WTC11 (cell line): ENCODE measurements at regions not wholly inside any gene's neighbourhood (a gene's known extent, or its start where the extent isn't known, plus 50 kb on each side); places are given as distances from the start of the nearest gene placed in this dataset.

Experiments
- ATAC-seq: fragments of 200-7000 bp; cut with Tn5 transposase; 2 replicates; pipeline ENCODE4 v1.10.0; 2021; ENCODE audit warnings: mild to moderate bottlenecking, moderate library complexity
- CTCF ChIA-PET: fragments of 300-600 bp; sonication (Branson Sonifier 250); formaldehyde crosslinking; loops from one replicate; lab custom pipeline; 2021; ENCODE audit warnings: antibody characterized with exemption; lab: Charles Lee
- POLR2A ChIA-PET: fragments of 350-600 bp; sonication (Branson Sonifier 250); formaldehyde crosslinking; loops from one replicate; lab custom pipeline; 2021; ENCODE audit warnings: antibody characterized with exemption; lab: Charles Lee
- DNase-seq: peaks from one replicate; pipeline ENCODE4 v3.0.0; 2021; ENCODE audit warnings: low spot score
- H3K27ac Mint-ChIP-seq: 2 replicates; pipeline ENCODE4 v1.8.0; 2021; ENCODE audit warnings: mixed read lengths
- H3K27me3 Mint-ChIP-seq: 2 replicates; pipeline ENCODE4 v1.8.0; 2021; ENCODE audit warnings: low read depth, mild to moderate bottlenecking, moderate library complexity, mixed read lengths
- H3K36me3 Mint-ChIP-seq: 2 replicates; pipeline ENCODE4 v1.8.0; 2021; ENCODE audit warnings: mixed read lengths
- H3K4me1 Mint-ChIP-seq: 2 replicates; pipeline ENCODE4 v1.8.0; 2022; ENCODE audit warnings: mixed read lengths
- H3K4me3 Mint-ChIP-seq: 2 replicates; pipeline ENCODE4 v1.8.0; 2021; ENCODE audit warnings: mild to moderate bottlenecking, moderate library complexity, mixed read lengths
- H3K9me3 Mint-ChIP-seq: 2 replicates; pipeline ENCODE4 v1.8.0; 2021; ENCODE audit warnings: mixed read lengths
- ATF1 ChIP-seq: sonication (generic); formaldehyde crosslinking; IDR thresholded peaks from 2 replicates; pipeline ENCODE4 v1.8.1; 2023; ENCODE audit warnings: mild to moderate bottlenecking, moderate library complexity, missing genetic modification reagents
- CBFB ChIP-seq: sonication (generic); formaldehyde crosslinking; IDR thresholded peaks from 2 replicates; pipeline ENCODE4 v1.8.1; 2022; ENCODE audit warnings: mild to moderate bottlenecking, low read depth, missing genetic modification reagents
- CREM ChIP-seq: sonication (generic); formaldehyde crosslinking; IDR thresholded peaks from 2 replicates; pipeline ENCODE4 v1.8.1; 2022; ENCODE audit warnings: mild to moderate bottlenecking, missing genetic modification reagents, moderate library complexity
- E2F4 ChIP-seq: sonication (generic); formaldehyde crosslinking; IDR thresholded peaks from 2 replicates; pipeline ENCODE4 v1.8.1; 2022; ENCODE audit warnings: low read depth, mild to moderate bottlenecking, moderate library complexity, missing genetic modification reagents, borderline replicate concordance
- ETV6 ChIP-seq: sonication (generic); formaldehyde crosslinking; IDR thresholded peaks from 2 replicates; pipeline ENCODE4 v1.8.1; 2022; ENCODE audit warnings: mild to moderate bottlenecking, missing genetic modification reagents
- FOXP1 ChIP-seq: sonication (generic); formaldehyde crosslinking; IDR thresholded peaks from 2 replicates; pipeline ENCODE4 v1.8.0; 2022; ENCODE audit warnings: missing genetic modification reagents, mild to moderate bottlenecking, moderate library complexity, borderline replicate concordance
- GRHL2 ChIP-seq: fragments of 250-450 bp; sonication (Bioruptor Pico); IDR thresholded peaks from 2 replicates; pipeline ENCODE4 v1.8.0; 2022; ENCODE audit warnings: mild to moderate bottlenecking, moderate library complexity; ENCODE audit not compliant: insufficient replicate concordance, severe bottlenecking
- HMGXB4 ChIP-seq: sonication (generic); formaldehyde crosslinking; IDR thresholded peaks from 2 replicates; pipeline ENCODE4 v1.8.1; 2023; ENCODE audit warnings: mild to moderate bottlenecking, moderate library complexity, missing genetic modification reagents
- IRF2 ChIP-seq: sonication (generic); formaldehyde crosslinking; IDR thresholded peaks from 2 replicates; pipeline ENCODE4 v1.8.0; 2022; ENCODE audit warnings: low read depth, missing genetic modification reagents, borderline replicate concordance
- JAZF1 ChIP-seq: fragments of 250-450 bp; sonication (Bioruptor Pico); IDR thresholded peaks from 2 replicates; pipeline ENCODE4 v1.9.0; 2021; ENCODE audit warnings: moderate library complexity, mild to moderate bottlenecking, inconsistent platforms
- JUN ChIP-seq: sonication (generic); formaldehyde crosslinking; IDR thresholded peaks from 2 replicates; pipeline ENCODE4 v1.8.0; 2023; ENCODE audit warnings: mild to moderate bottlenecking, missing genetic modification reagents
- KAT7 ChIP-seq: sonication (generic); formaldehyde crosslinking; IDR thresholded peaks from 2 replicates; pipeline ENCODE4 v1.8.1; 2023; ENCODE audit warnings: missing genetic modification reagents, mild to moderate bottlenecking, borderline replicate concordance
- MYBL2 ChIP-seq: sonication (generic); formaldehyde crosslinking; IDR thresholded peaks from 2 replicates; pipeline ENCODE4 v1.8.1; 2023; ENCODE audit warnings: mild to moderate bottlenecking, moderate library complexity, missing genetic modification reagents
- NFATC4 ChIP-seq: fragments of 250-450 bp; sonication (Bioruptor Pico); IDR thresholded peaks from 2 replicates; pipeline ENCODE4 v1.9.0; 2021; ENCODE audit warnings: mild to moderate bottlenecking
- NFYB ChIP-seq: sonication (generic); formaldehyde crosslinking; conservative IDR thresholded peaks from 2 replicates; pipeline ENCODE4 v1.8.0; 2022; ENCODE audit warnings: low read depth, missing genetic modification reagents
- NR3C1 ChIP-seq: sonication (generic); formaldehyde crosslinking; conservative IDR thresholded peaks from 2 replicates; pipeline ENCODE4 v1.8.1; 2023; ENCODE audit warnings: low read depth, mild to moderate bottlenecking, missing genetic modification reagents
- OVOL2 ChIP-seq: fragments of 250-450 bp; sonication (Bioruptor Pico); IDR thresholded peaks from 2 replicates; pipeline ENCODE4 v1.9.0; 2021; ENCODE audit warnings: mild to moderate bottlenecking, borderline replicate concordance
- RELA ChIP-seq: sonication (generic); formaldehyde crosslinking; IDR thresholded peaks from 2 replicates; pipeline ENCODE4 v1.8.1; 2022; ENCODE audit warnings: missing genetic modification reagents, mild to moderate bottlenecking, borderline replicate concordance
- SMAD4 ChIP-seq: sonication (generic); formaldehyde crosslinking; IDR thresholded peaks from 2 replicates; pipeline ENCODE4 v1.8.0; 2022; ENCODE audit warnings: mild to moderate bottlenecking, missing genetic modification reagents
- ZBTB21 ChIP-seq: sonication (generic); formaldehyde crosslinking; IDR thresholded peaks from 2 replicates; pipeline ENCODE4 v1.8.1; 2023; ENCODE audit warnings: mild to moderate bottlenecking, missing genetic modification reagents, borderline replicate concordance
- ZNF219 ChIP-seq: sonication (generic); formaldehyde crosslinking; IDR thresholded peaks from 2 replicates; pipeline ENCODE4 v1.8.0; 2023; ENCODE audit warnings: missing genetic modification reagents, mild to moderate bottlenecking, borderline replicate concordance
- ZNF423 ChIP-seq: fragments of 250-450 bp; sonication (Bioruptor Pico); IDR thresholded peaks from 2 replicates; pipeline ENCODE4 v2.1.2; 2022; ENCODE audit warnings: mild to moderate bottlenecking, moderate library complexity
- TF ChIP-seq, protein P1 (sequence below): fragments of 250-450 bp; sonication (Bioruptor Pico); conservative IDR thresholded peaks from 2 replicates; pipeline ENCODE4 v1.9.0; 2021; ENCODE audit warnings: mild to moderate bottlenecking
- TF ChIP-seq, protein P2 (sequence below): sonication (generic); formaldehyde crosslinking; IDR thresholded peaks from 2 replicates; pipeline ENCODE4 v1.8.1; 2022; ENCODE audit warnings: low read depth, missing genetic modification reagents, borderline replicate concordance
- TF ChIP-seq, protein P3 (sequence below): fragments of 250-450 bp; sonication (Bioruptor Pico); IDR thresholded peaks from 2 replicates; pipeline ENCODE4 v2.1.2; 2022; ENCODE audit warnings: mild to moderate bottlenecking, moderate library complexity
- TF ChIP-seq, protein P4 (sequence below): sonication (generic); formaldehyde crosslinking; IDR thresholded peaks from 2 replicates; pipeline ENCODE4 v1.8.1; 2023; ENCODE audit warnings: mild to moderate bottlenecking, missing genetic modification reagents, moderate library complexity
- TF ChIP-seq, protein P5 (sequence below): sonication (generic); formaldehyde crosslinking; IDR thresholded peaks from 2 replicates; pipeline ENCODE4 v1.8.1; 2023; ENCODE audit warnings: mild to moderate bottlenecking, missing genetic modification reagents

- peaks cover 18% of the 10 kb centered on the region for H3K4me1 Mint-ChIP-seq
- no peak overlapping the region for H3K27ac Mint-ChIP-seq
- DNase-seq (no peak), ATAC-seq (no peak)
- CTCF ChIA-PET: interaction anchor here (0.9 to 1.3 kb wide), 4 partner anchors 13 to 143 kb away, joined by 4 to 6 read pairs (median 4); no protein-coding TSS in a partner anchor
- H3K27me3 Mint-ChIP-seq: peaks cover 4% of the 10 kb centered on the region; the same call in 1 of the 2 replicates
- H3K36me3 Mint-ChIP-seq: no peaks in the 10 kb centered on the region
- H3K4me3 Mint-ChIP-seq: no peak overlapping the region
- POLR2A ChIA-PET: interaction anchor here (0.6 kb wide), 1 partner anchor 1152 kb away, joined by 9 read pairs; no protein-coding TSS in a partner anchor
- no peaks in the 10 kb centered on the region for H3K9me3 Mint-ChIP-seq
- TF ChIP-seq E2F4 (CRISPR knock-in tag) (no peak), NFATC4 (no peak), SMAD4 (CRISPR knock-in tag) (no peak), NR3C1 (no peak), IRF2 (CRISPR knock-in tag) (no peak), JUN (no peak), ZNF423 (CRISPR knock-in tag) (no peak), ZBTB21 (no peak), NFYB (CRISPR knock-in tag) (no peak), OVOL2 (CRISPR knock-in tag) (no peak), HMGXB4 (no peak), JAZF1 (no peak), MYBL2 (CRISPR knock-in tag) (no peak), CBFB (no peak), RELA (CRISPR knock-in tag) (no peak), ATF1 (CRISPR knock-in tag) (no peak), KAT7 (CRISPR knock-in tag) (no peak)
- TF ChIP-seq, protein P1, sequence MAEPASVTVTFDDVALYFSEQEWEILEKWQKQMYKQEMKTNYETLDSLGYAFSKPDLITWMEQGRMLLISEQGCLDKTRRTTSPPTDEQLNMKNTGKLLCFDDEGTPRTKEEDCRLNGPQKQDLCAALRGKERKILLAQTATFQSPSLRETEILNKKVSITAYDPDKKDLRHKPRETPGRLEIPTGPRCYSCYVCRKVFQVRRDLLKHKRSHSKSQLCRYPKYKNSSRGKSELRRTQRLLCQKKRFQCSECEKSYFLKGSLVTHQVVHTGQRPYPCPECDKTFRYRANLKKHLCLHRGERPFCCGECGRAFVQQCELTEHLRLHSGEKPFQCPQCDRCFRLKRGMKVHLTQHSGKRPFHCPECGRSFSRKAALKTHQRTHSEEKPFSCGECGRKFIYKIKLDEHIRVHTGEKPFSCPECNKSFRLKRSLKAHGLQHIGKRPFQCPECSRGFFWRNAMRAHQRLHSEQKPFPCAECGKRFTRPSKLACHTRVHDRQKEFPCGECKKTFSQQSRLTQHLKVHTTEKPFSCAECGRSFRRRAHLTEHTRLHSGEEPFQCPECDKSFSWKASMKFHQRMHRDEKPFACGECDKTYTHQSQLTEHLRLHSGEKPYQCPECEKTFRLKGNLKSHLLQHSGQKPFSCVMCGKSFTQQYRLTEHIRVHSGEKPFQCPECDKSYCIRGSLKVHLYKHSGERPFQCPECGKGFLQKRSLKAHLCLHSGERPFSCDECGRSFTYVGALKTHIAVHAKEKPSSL: no peak
These were observed 83.3 kb upstream of the TSPAN11 start for GRCh38 chr12:30843211-30843610.

GRCh38 chr12:30840715-30841114 lies 85.8 kb upstream of the TSPAN11 start:
- POLR2A ChIA-PET: no interaction called here
- Mint-ChIP-seq H3K4me1 (peaks cover 18% of the 10 kb centered on the region), H3K27me3 (peaks cover 7% of the 10 kb centered on the region; the same call in 1 of the 2 replicates), H3K27ac (no peak overlapping the region), H3K9me3 (peaks cover 17% of the 10 kb centered on the region), H3K36me3 (no peaks in the 10 kb centered on the region; the same call in 1 of the 2 replicates), H3K4me3 (no peak overlapping the region)
- CTCF ChIA-PET: no interaction called here
- DNase-seq (no peak), ATAC-seq (no peak)
- TF ChIP-seq KAT7 (CRISPR knock-in tag) (no peak), ETV6 (CRISPR knock-in tag) (no peak), FOXP1 (CRISPR knock-in tag) (no peak), CREM (no peak), GRHL2 (CRISPR knock-in tag) (no peak), ZNF219 (no peak)
- TF ChIP-seq, protein P2, sequence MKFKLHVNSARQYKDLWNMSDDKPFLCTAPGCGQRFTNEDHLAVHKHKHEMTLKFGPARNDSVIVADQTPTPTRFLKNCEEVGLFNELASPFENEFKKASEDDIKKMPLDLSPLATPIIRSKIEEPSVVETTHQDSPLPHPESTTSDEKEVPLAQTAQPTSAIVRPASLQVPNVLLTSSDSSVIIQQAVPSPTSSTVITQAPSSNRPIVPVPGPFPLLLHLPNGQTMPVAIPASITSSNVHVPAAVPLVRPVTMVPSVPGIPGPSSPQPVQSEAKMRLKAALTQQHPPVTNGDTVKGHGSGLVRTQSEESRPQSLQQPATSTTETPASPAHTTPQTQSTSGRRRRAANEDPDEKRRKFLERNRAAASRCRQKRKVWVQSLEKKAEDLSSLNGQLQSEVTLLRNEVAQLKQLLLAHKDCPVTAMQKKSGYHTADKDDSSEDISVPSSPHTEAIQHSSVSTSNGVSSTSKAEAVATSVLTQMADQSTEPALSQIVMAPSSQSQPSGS: no peak
- TF ChIP-seq, protein P3, sequence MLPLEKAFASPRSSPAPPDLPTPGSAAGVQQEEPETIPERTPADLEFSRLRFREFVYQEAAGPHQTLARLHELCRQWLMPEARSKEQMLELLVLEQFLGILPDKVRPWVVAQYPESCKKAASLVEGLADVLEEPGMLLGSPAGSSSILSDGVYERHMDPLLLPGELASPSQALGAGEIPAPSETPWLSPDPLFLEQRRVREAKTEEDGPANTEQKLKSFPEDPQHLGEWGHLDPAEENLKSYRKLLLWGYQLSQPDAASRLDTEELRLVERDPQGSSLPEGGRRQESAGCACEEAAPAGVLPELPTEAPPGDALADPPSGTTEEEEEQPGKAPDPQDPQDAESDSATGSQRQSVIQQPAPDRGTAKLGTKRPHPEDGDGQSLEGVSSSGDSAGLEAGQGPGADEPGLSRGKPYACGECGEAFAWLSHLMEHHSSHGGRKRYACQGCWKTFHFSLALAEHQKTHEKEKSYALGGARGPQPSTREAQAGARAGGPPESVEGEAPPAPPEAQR (CRISPR knock-in tag): no peak
- TF ChIP-seq, protein P4, sequence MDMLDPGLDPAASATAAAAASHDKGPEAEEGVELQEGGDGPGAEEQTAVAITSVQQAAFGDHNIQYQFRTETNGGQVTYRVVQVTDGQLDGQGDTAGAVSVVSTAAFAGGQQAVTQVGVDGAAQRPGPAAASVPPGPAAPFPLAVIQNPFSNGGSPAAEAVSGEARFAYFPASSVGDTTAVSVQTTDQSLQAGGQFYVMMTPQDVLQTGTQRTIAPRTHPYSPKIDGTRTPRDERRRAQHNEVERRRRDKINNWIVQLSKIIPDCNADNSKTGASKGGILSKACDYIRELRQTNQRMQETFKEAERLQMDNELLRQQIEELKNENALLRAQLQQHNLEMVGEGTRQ (CRISPR knock-in tag): no peak
- TF ChIP-seq, protein P5, sequence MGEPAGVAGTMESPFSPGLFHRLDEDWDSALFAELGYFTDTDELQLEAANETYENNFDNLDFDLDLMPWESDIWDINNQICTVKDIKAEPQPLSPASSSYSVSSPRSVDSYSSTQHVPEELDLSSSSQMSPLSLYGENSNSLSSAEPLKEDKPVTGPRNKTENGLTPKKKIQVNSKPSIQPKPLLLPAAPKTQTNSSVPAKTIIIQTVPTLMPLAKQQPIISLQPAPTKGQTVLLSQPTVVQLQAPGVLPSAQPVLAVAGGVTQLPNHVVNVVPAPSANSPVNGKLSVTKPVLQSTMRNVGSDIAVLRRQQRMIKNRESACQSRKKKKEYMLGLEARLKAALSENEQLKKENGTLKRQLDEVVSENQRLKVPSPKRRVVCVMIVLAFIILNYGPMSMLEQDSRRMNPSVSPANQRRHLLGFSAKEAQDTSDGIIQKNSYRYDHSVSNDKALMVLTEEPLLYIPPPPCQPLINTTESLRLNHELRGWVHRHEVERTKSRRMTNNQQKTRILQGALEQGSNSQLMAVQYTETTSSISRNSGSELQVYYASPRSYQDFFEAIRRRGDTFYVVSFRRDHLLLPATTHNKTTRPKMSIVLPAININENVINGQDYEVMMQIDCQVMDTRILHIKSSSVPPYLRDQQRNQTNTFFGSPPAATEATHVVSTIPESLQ (CRISPR knock-in tag): no peak
